Astrocyte (in vitro differentiated cells and primary cell): ENCODE measurements at regions not wholly inside any gene's neighbourhood (a gene's known extent, or its start where the extent isn't known, plus 50 kb on each side); places are given as distances from the start of the nearest gene placed in this dataset.

Experiments
- DNase-seq: peaks from one replicate; pipeline ENCODE4 v3.0.0-alpha.2; 2010; ENCODE audit warnings: low read depth
- FAIRE-seq: peaks from 2 replicates; lab custom pipeline; 2011; peaks lifted over from hg19 to GRCh38; lab: Jason Lieb, UNC
- H2AFZ ChIP-seq: 2 replicates; pipeline ENCODE4 v1.6.0; 2012; ENCODE audit warnings: low read depth, low read length, inconsistent platforms
- H3K27ac ChIP-seq: 2 replicates; pipeline ENCODE4 v1.5.1; 2011; ENCODE audit warnings: low read depth, low read length, inconsistent platforms
- H3K27me3 ChIP-seq: 2 replicates; pipeline ENCODE4 v1.6.0; 2011; ENCODE audit warnings: low read length, inconsistent platforms; ENCODE audit not compliant: insufficient read depth
- H3K36me3 ChIP-seq: 2 replicates; pipeline ENCODE4 v1.5.1; 2011; ENCODE audit warnings: low read length, inconsistent platforms; ENCODE audit not compliant: insufficient read depth
- H3K4me1 ChIP-seq: 2 replicates; pipeline ENCODE4 v1.5.1; 2011; ENCODE audit warnings: low read length, inconsistent platforms; ENCODE audit not compliant: insufficient read depth
- H3K4me2 ChIP-seq: 2 replicates; pipeline ENCODE4 v1.6.0; 2012; ENCODE audit warnings: low read length, inconsistent platforms
- H3K4me3 ChIP-seq: 2 replicates; pipeline ENCODE4 v1.5.1; 2011; ENCODE audit warnings: low read depth, mild to moderate bottlenecking, low read length, inconsistent platforms; ENCODE audit not compliant: insufficient read depth
- H3K79me2 ChIP-seq: 2 replicates; pipeline ENCODE4 v1.6.0; 2012; ENCODE audit warnings: mild to moderate bottlenecking, low read length, inconsistent platforms; ENCODE audit not compliant: insufficient read depth
- H3K9ac ChIP-seq: 2 replicates; pipeline ENCODE4 v1.6.0; 2012; ENCODE audit warnings: mild to moderate bottlenecking, low read length, inconsistent platforms
- H3K9me3 ChIP-seq: 2 replicates; pipeline ENCODE4 v1.5.1; 2012; ENCODE audit warnings: low read depth, mild to moderate bottlenecking, low read length, inconsistent platforms; ENCODE audit not compliant: insufficient read depth
- H4K20me1 ChIP-seq: 2 replicates; pipeline ENCODE4 v1.6.0; 2012; ENCODE audit warnings: low read length, inconsistent platforms; ENCODE audit not compliant: insufficient read depth
- H3K27ac Mint-ChIP-seq: one replicate; pipeline ENCODE4 v1.8.0; 2021; ENCODE audit warnings: mild to moderate bottlenecking, mixed read lengths; ENCODE audit not compliant: unreplicated experiment
- H3K27me3 Mint-ChIP-seq: one replicate; pipeline ENCODE4 v1.8.0; 2021; ENCODE audit warnings: low read depth, mixed read lengths; ENCODE audit not compliant: unreplicated experiment
- H3K36me3 Mint-ChIP-seq: one replicate; pipeline ENCODE4 v1.8.0; 2021; ENCODE audit warnings: low read depth, mixed read lengths; ENCODE audit not compliant: unreplicated experiment
- H3K4me1 Mint-ChIP-seq: one replicate; pipeline ENCODE4 v1.8.0; 2021; ENCODE audit warnings: low read depth, mixed read lengths; ENCODE audit not compliant: unreplicated experiment
- H3K4me3 Mint-ChIP-seq: one replicate; pipeline ENCODE4 v1.8.0; 2021; ENCODE audit warnings: mild to moderate bottlenecking, moderate library complexity, mixed read lengths; ENCODE audit not compliant: unreplicated experiment
- H3K9me3 Mint-ChIP-seq: one replicate; pipeline ENCODE4 v1.8.0; 2021; ENCODE audit warnings: mild to moderate bottlenecking, mixed read lengths; ENCODE audit not compliant: unreplicated experiment
- EZH2 ChIP-seq: IDR thresholded peaks from 2 replicates; pipeline ENCODE4 v1.6.1; 2012; ENCODE audit warnings: mild to moderate bottlenecking, low read length, inconsistent platforms; ENCODE audit not compliant: insufficient read depth
- TF ChIP-seq, protein P1 (sequence below): IDR thresholded peaks from 2 replicates; pipeline ENCODE4 v1.5.1; 2011; ENCODE audit warnings: low read depth, mild to moderate bottlenecking, inconsistent platforms, low read length, moderate library complexity; ENCODE audit not compliant: insufficient read depth

- H3K27me3 Mint-ChIP-seq = peaks cover 53% of the 10 kb centered on the region
- no peaks in the 10 kb centered on the region for H4K20me1 ChIP-seq
- no peak overlapping the region for H3K27ac ChIP-seq
- no peaks in the 10 kb centered on the region for H3K4me1 ChIP-seq
- H3K36me3 ChIP-seq = no peaks in the 10 kb centered on the region
- peaks cover 5% of the 10 kb centered on the region for H3K4me1 Mint-ChIP-seq
- DNase-seq = no peak
- no peak overlapping the region for H3K4me3 Mint-ChIP-seq
- no peak overlapping the region for H3K4me3 ChIP-seq
- peaks cover 18% of the 10 kb centered on the region for H3K27me3 ChIP-seq
- FAIRE-seq = no peak
- no peaks in the 10 kb centered on the region for H3K36me3 Mint-ChIP-seq
- H3K9me3 ChIP-seq = no peaks in the 10 kb centered on the region
- no peak overlapping the region for H3K9ac ChIP-seq
- H2AFZ ChIP-seq = no peak overlapping the region
- H3K79me2 ChIP-seq = no peaks in the 10 kb centered on the region
- TF ChIP-seq, protein P1, sequence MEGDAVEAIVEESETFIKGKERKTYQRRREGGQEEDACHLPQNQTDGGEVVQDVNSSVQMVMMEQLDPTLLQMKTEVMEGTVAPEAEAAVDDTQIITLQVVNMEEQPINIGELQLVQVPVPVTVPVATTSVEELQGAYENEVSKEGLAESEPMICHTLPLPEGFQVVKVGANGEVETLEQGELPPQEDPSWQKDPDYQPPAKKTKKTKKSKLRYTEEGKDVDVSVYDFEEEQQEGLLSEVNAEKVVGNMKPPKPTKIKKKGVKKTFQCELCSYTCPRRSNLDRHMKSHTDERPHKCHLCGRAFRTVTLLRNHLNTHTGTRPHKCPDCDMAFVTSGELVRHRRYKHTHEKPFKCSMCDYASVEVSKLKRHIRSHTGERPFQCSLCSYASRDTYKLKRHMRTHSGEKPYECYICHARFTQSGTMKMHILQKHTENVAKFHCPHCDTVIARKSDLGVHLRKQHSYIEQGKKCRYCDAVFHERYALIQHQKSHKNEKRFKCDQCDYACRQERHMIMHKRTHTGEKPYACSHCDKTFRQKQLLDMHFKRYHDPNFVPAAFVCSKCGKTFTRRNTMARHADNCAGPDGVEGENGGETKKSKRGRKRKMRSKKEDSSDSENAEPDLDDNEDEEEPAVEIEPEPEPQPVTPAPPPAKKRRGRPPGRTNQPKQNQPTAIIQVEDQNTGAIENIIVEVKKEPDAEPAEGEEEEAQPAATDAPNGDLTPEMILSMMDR = no peak
- TF ChIP-seq EZH2 = no peak
- no peaks in the 10 kb centered on the region for H3K9me3 Mint-ChIP-seq
- H3K27ac Mint-ChIP-seq = no peak overlapping the region
- H3K4me2 ChIP-seq = no peak overlapping the region
Measured at GRCh38 chr17:28247671-28248555, 71.1 kb upstream of the TMEM97 start.

- no peaks in the 10 kb centered on the region for H3K9me3 Mint-ChIP-seq
- no peak overlapping the region for H2AFZ ChIP-seq
- peaks cover 5% of the 10 kb centered on the region for H3K4me1 Mint-ChIP-seq
Measured at GRCh38 chr17:28249706-28250105, 69.3 kb upstream of the TMEM97 start.

More at GRCh38 chr17:28249706-28250105, 69.3 kb upstream of the TMEM97 start:
- H3K79me2 ChIP-seq = no peaks in the 10 kb centered on the region
- Mint-ChIP-seq H3K27me3 (peaks cover 51% of the 10 kb centered on the region), H3K27ac (no peak overlapping the region), H3K36me3 (no peaks in the 10 kb centered on the region), H3K4me3 (no peak overlapping the region)
- H3K27ac ChIP-seq = no peak overlapping the region
- H4K20me1 ChIP-seq = no peaks in the 10 kb centered on the region
- FAIRE-seq (no peak), DNase-seq (no peak)
- H3K4me1 ChIP-seq = no peaks in the 10 kb centered on the region
- H3K27me3 ChIP-seq = peaks cover 18% of the 10 kb centered on the region
- no peak for TF ChIP-seq EZH2
- TF ChIP-seq, protein P1 = no peak
- no peak overlapping the region for H3K4me3 ChIP-seq
- H3K36me3 ChIP-seq = no peaks in the 10 kb centered on the region
- no peak overlapping the region for H3K9ac ChIP-seq
- no peaks in the 10 kb centered on the region for H3K9me3 ChIP-seq
- no peak overlapping the region for H3K4me2 ChIP-seq
